HG02852 (cell line): ENCODE measurements at regions not wholly inside any gene's neighbourhood (a gene's known extent, or its start where the extent isn't known, plus 50 kb on each side); places are given as distances from the start of the nearest gene placed in this dataset.
A peak's percentile ranks its signal among the peaks of the same experiment; 100 is the strongest.

Experiments
- ATAC-seq: cut with Tn5 transposase; IDR thresholded peaks from one replicate; pipeline ENCODE4 v1.9.1; 2021; ENCODE audit warnings: mild to moderate bottlenecking, moderate library complexity; ENCODE audit not compliant: unreplicated experiment

- no peak for ATAC-seq
Observed at GRCh38 chr20:9981829-9982228, 53.0 kb upstream of the ANKEF1 start.

DNA sequence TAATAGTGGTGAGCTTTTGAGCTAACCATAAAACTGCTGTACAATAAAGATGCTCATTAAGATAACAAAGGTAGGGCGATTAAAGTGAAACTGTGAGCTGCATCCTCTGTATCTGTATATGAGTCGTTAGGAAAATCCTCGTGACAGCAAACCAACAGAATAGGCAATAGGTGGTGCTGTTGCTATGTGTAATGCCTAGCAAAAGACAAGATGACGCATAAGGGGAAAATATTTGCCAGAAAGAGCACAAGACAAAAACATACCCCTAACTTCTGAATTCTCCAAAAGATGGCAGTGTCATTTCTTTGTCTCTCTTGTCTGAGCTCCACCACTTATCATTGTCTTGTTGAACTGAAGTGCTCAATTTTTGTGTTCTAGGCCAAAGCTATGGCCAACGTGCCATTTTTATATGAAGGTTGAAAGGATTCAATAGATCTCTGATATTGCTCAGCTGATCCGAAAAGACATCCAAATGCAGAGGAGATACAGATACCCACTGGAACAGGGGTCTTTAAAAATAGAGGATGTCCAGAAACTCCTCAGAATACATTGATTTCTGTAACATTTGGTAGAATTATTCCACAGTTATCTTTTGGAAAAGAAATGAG, 56.3 kb upstream of the ANKEF1 start:
- ATAC-seq, result peak; percentile 90

DNA sequence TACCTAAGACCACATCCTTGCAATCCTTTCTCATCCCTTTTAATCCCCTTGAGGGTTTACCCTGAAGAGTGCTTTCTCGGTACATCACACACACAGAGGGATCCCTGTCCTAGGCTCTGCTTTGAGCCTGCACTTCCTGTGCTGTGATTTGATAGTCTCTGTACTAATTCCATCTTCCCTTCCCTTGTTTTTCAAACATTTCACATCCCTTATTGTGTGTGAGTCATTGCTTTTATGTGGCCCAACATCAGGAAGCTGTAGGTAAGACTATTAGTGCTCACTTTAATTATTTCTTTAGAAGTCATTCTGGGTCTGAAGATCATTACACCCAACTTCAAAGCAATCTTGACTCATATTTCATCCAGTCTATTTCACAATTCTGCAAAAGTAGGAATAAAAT, 57.2 kb upstream of the ANKEF1 start:
- ATAC-seq, result no peak

DNA sequence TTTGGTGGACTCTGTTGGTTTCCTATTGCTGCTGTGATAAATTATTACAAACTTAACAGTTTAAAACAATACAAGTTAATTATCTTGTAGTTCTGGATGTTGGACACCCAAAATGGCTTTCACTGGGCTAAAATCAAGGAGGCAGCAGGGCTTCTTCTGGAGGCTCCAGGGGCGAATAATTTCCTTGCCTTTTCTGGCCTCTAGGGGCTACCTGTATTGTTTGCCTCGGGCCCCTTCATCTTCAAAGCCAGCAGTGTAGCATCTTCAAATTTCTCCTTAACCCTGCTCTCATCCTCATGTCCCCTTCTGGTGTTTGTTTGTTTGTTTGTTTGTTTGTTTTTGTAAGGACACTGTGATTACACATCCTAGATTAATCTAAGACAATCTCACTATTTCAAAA, 60.5 kb upstream of the ANKEF1 start:
- ATAC-seq, result no peak

- ATAC-seq, result no peak
Observed at GRCh38 chr20:9971746-9972145, 63.0 kb upstream of the ANKEF1 start.

- ATAC-seq, result no peak
Observed at GRCh38 chr20:9969626-9970025, 65.2 kb upstream of the ANKEF1 start.

- no peak for ATAC-seq
Observed at GRCh38 chr20:9968015-9968414, 66.8 kb upstream of the ANKEF1 start.

DNA sequence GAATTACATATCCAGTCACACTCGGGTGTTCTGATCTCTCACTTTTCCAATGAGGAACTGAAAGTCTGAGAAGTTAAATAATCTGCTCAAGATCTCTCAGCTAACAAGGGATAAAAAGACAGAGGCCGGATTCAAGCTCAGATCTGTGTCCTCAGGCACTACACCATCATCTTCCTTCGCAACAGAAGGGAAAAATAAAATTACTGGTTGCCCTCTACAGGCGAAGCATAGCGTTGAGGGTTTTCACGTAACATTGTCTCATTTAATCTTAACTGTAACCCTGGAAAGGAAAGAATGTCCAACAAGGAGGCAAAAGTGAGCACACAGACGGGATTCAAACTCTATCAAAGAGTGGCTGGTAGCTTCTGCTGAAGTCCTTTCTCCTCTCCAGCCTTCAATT, 67.8 kb upstream of the ANKEF1 start:
- ATAC-seq, result no peak

GRCh38 chr20:9963029-9963428, 71.8 kb upstream of the ANKEF1 start:
- ATAC-seq, result no peak

DNA sequence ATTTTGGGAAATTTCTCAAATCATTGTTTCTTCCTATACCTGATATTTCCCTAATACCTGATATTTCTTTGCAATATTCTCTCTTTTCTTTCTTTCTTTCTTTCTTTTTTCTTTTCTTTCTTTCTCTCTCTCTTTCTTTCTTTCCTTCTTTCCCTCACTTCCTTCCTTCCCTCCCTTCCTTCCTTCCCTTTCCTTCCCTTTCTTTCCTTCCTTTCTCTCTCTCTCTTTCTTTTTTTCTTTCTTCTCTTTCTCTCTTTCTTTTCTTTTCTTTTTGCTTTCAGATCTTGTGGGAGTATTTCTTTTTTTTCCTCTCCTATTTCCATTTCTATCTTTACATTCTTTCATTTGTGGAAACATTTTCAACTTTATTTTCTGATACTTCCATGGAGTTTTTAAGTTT, 76.1 kb upstream of the ANKEF1 start:
- ATAC-seq, result no peak

- no peak for ATAC-seq
Observed at GRCh38 chr20:9955646-9956045, 79.1 kb upstream of the ANKEF1 start.

- ATAC-seq, result no peak
Observed at GRCh38 chr20:9949563-9949962, 85.2 kb upstream of the ANKEF1 start.

DNA sequence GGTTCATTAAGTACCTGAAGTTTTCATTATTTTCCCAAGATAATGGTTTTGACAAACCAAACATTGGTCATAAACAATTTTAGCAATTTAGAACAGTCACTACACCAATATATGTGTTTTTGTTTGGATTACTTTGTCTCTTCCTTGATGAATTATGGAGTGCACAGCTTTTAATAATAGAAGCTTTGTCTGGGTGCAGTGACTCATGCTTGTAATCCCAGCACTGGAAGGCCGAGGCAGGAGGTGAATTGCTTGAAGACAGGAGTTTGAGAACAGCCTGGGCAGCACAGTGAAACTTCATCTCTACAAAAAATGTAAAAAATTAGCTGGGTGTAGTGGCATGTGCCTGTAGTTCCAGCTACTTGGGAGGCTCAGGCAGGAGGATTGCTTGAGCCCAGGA, 89.4 kb upstream of the ANKEF1 start:
- ATAC-seq, result no peak

- ATAC-seq, result no peak
Observed at GRCh38 chr20:9942736-9943135, 92.1 kb upstream of the ANKEF1 start.

DNA sequence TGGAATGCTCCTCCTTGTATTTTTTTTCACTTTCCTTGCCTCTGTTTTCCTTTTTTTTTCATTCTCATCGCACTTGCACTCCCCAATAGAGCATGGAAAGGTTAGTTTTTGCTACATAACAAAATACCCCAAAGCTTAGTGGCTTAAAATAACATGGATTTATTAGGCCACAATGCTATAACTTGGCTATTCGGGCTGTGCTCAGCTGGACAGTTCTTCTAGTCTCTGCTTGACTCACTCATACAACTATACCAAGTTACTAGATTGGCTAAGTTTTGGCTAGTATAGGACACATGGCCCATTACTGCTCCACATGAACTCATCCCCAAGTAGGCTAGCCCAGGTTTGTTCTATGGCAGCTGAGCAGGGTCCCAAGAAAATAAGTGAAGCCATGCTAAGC, 94.5 kb upstream of the ANKEF1 start:
- no peak for ATAC-seq

DNA sequence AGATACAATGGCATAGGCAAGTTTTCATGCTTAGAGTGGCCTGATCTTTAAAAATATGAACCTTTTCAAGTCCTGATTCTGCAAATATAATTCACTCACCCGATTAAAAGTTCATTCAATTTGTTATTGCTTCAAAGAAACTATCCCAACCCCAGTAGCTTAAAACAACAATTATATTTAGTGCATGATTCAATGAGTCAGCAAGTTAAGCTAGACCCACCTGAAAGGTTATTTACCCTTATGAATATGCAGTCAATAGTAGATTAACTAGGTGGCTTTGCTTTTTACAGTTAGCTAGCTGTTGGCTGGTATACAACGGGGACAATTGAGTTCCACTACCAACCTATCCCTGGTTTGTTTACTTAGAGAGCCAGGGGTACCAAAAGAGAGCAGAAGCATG, 95.6 kb upstream of the ANKEF1 start:
- no peak for ATAC-seq

DNA sequence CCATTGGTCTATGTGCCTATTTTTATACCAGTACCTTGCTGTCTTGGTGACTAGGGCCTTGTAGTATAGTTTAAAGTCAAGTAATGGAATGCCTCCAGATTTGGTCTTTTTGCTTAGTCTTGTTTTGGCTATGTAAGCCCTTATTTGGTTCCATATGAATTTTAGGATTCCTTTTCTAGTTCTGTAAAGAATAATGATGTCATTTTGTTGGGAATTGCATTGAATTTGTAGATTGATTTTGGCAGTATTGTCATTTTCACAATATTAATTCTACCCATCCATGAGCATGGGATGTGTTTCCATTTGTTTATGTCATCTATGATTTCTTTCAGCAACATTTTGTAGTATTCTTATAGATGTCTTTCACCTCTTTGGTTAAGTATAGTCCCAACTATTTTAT, 96.4 kb upstream of the PAK5 start:
- ATAC-seq, result no peak

DNA sequence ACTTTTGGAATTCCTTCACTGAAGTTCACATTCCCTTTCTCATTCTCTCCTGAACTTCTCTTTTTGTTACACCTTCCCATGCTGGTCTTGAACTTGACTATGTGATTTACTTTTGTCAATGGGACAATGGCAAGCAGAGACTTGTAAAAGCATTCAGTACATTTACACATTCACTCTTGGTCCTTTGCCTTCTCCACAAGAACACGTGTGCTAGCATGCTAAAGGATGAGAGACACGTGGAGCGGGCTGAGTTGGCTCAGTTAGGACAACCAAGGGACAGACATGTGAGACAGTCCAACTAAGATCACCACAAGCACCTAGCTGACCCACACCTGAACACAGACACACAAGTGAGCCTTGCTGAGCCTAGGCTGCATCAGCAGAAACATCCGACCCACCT, 91.3 kb upstream of the PAK5 start:
- ATAC-seq, result no peak

DNA sequence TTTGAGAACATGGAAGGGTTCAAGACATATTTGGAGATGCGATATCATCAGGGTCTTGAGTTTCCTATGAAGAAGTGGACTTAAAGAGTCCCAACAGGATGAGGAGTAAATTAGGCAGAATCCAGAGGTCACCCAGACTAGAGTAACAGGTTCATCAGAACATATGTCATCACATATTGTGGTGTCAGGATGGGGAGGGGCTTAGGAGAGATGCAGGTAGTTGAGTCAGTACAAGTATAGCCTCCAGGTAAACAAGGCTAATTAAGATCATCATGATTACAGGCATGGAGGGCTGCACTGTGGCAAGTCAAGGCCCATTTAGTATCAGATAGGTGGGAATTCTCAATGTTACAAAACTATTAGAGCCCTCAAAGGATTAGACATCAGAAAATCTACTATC, 90.1 kb upstream of the PAK5 start:
- no peak for ATAC-seq

DNA sequence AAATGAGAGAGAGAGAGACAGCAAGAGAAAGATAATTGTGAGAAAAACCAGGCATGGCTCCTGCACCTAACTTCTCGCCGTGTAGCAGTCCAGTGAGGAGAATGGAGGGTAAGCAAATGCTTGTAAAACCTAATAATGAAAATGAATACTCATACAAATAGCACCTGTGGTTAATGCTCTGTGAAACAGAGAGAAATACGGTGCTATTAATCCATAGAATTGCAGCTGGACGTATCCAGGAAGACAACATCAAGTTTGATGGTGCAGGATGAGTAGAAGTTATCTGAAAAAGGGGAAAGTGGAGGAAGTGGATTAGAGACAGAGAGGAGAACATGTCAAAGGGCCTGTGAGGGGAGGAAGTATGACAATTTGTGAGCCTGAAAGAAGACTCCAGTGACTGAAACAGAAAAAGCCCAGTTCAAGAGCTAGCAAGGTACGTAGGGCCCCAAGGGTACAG, 89.4 kb upstream of the PAK5 start:
- peak; percentile 89 for ATAC-seq

- ATAC-seq, result no peak
Observed at GRCh38 chr20:9927224-9927623, 88.3 kb upstream of the PAK5 start.

GRCh38 chr20:9926476-9926875, 87.6 kb upstream of the PAK5 start:
- ATAC-seq, result no peak

GRCh38 chr20:9926007-9926406, 87.1 kb upstream of the PAK5 start:
- ATAC-seq, result no peak

- ATAC-seq, result no peak
Observed at GRCh38 chr20:9923648-9924047, 84.8 kb upstream of the PAK5 start.
